ENCODE measurements at regions not wholly inside any gene's neighbourhood (a gene's known extent, or its start where the extent isn't known, plus 50 kb on each side); places are given as distances from the start of the nearest gene placed in this dataset.

GRCh38 chr4:165756836-165757235 is 116.2 kb upstream of the TLL1 start:
- in situ Hi-C loops (cut with MboI; ENCODE audit: low sequenced_read_pairs, unreplicated experiment) = no loop called here
- DNase-seq (ENCODE audit: low spot score) = no peak
- TF ChIP-seq CTCF (IDR thresholded peaks at IDR 0.05; ENCODE audit: borderline replicate concordance, control extremely low read depth, extremely low read depth, insufficient read depth, missing control alignments) = no peak

GRCh38 chr4:165757451-165757850 is 115.6 kb upstream of the TLL1 start:
- in situ Hi-C loops (cut with MboI; ENCODE audit: low sequenced_read_pairs, unreplicated experiment) = no loop called here
- no peak for TF ChIP-seq CTCF (IDR thresholded peaks at IDR 0.05; ENCODE audit: borderline replicate concordance, control extremely low read depth, extremely low read depth, insufficient read depth, missing control alignments)
- no peak for DNase-seq (ENCODE audit: low spot score)

- no peak for DNase-seq (ENCODE audit: low spot score)
- in situ Hi-C loops (cut with MboI; ENCODE audit: low sequenced_read_pairs, unreplicated experiment) = no loop called here
- TF ChIP-seq CTCF (IDR thresholded peaks at IDR 0.05; ENCODE audit: borderline replicate concordance, control extremely low read depth, extremely low read depth, insufficient read depth, missing control alignments) = no peak
These were observed 115.0 kb upstream of the TLL1 start for GRCh38 chr4:165758086-165758485.

- TF ChIP-seq CTCF (IDR thresholded peaks at IDR 0.05; ENCODE audit: borderline replicate concordance, control extremely low read depth, extremely low read depth, insufficient read depth, missing control alignments) = no peak
- no peak for DNase-seq (ENCODE audit: low spot score)
- in situ Hi-C loops (cut with MboI; ENCODE audit: low sequenced_read_pairs, unreplicated experiment) = no loop called here
These were observed 112.9 kb upstream of the TLL1 start for GRCh38 chr4:165760182-165760581.

GRCh38 chr4:165761963-165762362 is 111.1 kb upstream of the TLL1 start:
- TF ChIP-seq CTCF (IDR thresholded peaks at IDR 0.05; ENCODE audit: borderline replicate concordance, control extremely low read depth, extremely low read depth, insufficient read depth, missing control alignments) = no peak
- DNase-seq (ENCODE audit: low spot score) = no peak
- in situ Hi-C loops (cut with MboI; ENCODE audit: low sequenced_read_pairs, unreplicated experiment) = no loop called here

GRCh38 chr4:165763640-165764039 is 109.4 kb upstream of the TLL1 start:
- DNase-seq (ENCODE audit: low spot score) = no peak
- no peak for TF ChIP-seq CTCF (IDR thresholded peaks at IDR 0.05; ENCODE audit: borderline replicate concordance, control extremely low read depth, extremely low read depth, insufficient read depth, missing control alignments)
- in situ Hi-C loops (cut with MboI; ENCODE audit: low sequenced_read_pairs, unreplicated experiment) = no loop called here

GRCh38 chr4:165765053-165765452 is 108.0 kb upstream of the TLL1 start:
- no peak for DNase-seq (ENCODE audit: low spot score)
- in situ Hi-C loops (cut with MboI; ENCODE audit: low sequenced_read_pairs, unreplicated experiment) = no loop called here
- TF ChIP-seq CTCF (IDR thresholded peaks at IDR 0.05; ENCODE audit: borderline replicate concordance, control extremely low read depth, extremely low read depth, insufficient read depth, missing control alignments) = no peak

All from GM13976 (cell line).